Heart left ventricle (tissue), 13 donors: ENCODE measurements at regions not wholly inside any gene's neighbourhood (a gene's known extent, or its start where the extent isn't known, plus 50 kb on each side); places are given as distances from the start of the nearest gene placed in this dataset.

ENCODE experiments used
- CTCF ChIP-seq, 12 donors: fragments of 200-600 bp; sonication (generic) in 4 of 12; IDR thresholded peaks; one replicate each; pipeline versions ENCODE4 v1.5.0 to v1.8.0; 2018 to 2022; ENCODE audit warnings: antibody characterized with exemption in 12 of 12, mild to moderate bottlenecking in 5 of 12
- POLR2A ChIP-seq, 2 donors: fragments of 450-650 bp; IDR thresholded peaks; one replicate each; pipeline ENCODE4 v1.6.1; 2017; ENCODE audit warnings: antibody characterized with exemption in 2 of 2, mild to moderate bottlenecking in 2 of 2, moderate library complexity in 2 of 2
- donor health status: ischemic (EF 13 %, LVEDD 7.1; RV severe dilation, severe dysfunction).
- donor health status: DM: no; HTN: yes; CAD: no.
- donor health status: DM: no; HTN: no; CAD: no.
- donor health status: ischemic (EF 25% LVEDD 6.9; RV normal size, moderate dysfunction).
- donor health status: ischemic (EF 25% LVEDD 5.7; RV mildly dilated, moderate dysfunction).
- donor health status: ischemic (EF 35%, LVEDD 5.7; RV mildly dilated, moderate dysfunction).
- donor health status: nonischemic (EF 11% LVEDD 7.7; RV severe dilation, severe dysfunction).
- donor health status: DM: yes; HTN: yes; CAD: no.
- donor health status: PGD.
- donor health status: ischemic (EF 29% LVEDD 5.4; RV normal size, mild dysfunction).
- donor health status: nonischemic (EF 23%, LVEDD 6.1; RV moderate dilation, normal function).

GRCh38 chr7:45415265-45415664 is 158.9 kb upstream of the ADCY1 start:
- TF ChIP-seq POLR2A (IDR thresholded peaks at IDR 0.05) (no peak), CTCF (IDR thresholded peaks at IDR 0.05) (no peak)
